Endothelial cell of umbilical vein (primary cell): ENCODE measurements at regions not wholly inside any gene's neighbourhood (a gene's known extent, or its start where the extent isn't known, plus 50 kb on each side); places are given as distances from the start of the nearest gene placed in this dataset.

ENCODE experiments used
- BruUV-seq: library from RNA; stranded (reverse); fragments of 400-500 nt; replicated peaks from 2 replicates; lab custom pipeline; 2021; lab: Mats Ljungman, UMichigan
- CTCF ChIA-PET: fragments of 300-600, 350-600 bp; sonication (Branson Sonifier 250); formaldehyde crosslinking; loops from one replicate; lab custom pipeline; 2021; ENCODE audit warnings: antibody characterized with exemption, inconsistent platforms; lab: Charles Lee
- POLR2A ChIA-PET: fragments of 300-600, 350-600 bp; sonication (Branson Sonifier 250); formaldehyde crosslinking; loops from one replicate; lab custom pipeline; 2021; ENCODE audit warnings: antibody characterized with exemption, inconsistent platforms; lab: Charles Lee
- DNase-seq: peaks from one replicate; pipeline ENCODE4 v3.0.0-alpha.2; 2011; ENCODE audit warnings: low read depth, low spot score
- FAIRE-seq: peaks from 2 replicates; lab custom pipeline; 2011; peaks lifted over from hg19 to GRCh38; lab: Jason Lieb, UNC
- H2AFZ ChIP-seq: 2 replicates; pipeline ENCODE4 v1.6.0; 2012; ENCODE audit warnings: low read depth, low read length, control low read depth, inconsistent platforms
- H3K27ac ChIP-seq: 2 replicates; pipeline ENCODE4 v1.5.1; 2011; ENCODE audit warnings: low read depth, mild to moderate bottlenecking, control low read depth, low read length, moderate library complexity; ENCODE audit not compliant: insufficient read depth
- H3K27me3 ChIP-seq, 2 experiments: 2 replicates each; pipeline versions ENCODE4 v1.6.0 to v1.6.1; 2011; ENCODE audit warnings: low read length in 2 of 2, mixed read lengths in 1 of 2; ENCODE audit not compliant: control insufficient read depth in 2 of 2, insufficient read depth in 2 of 2
- H3K36me3 ChIP-seq, 2 experiments: 2 replicates in 1 of 2; 3 replicates in 1 of 2; pipeline ENCODE4 v1.5.1; 2011; ENCODE audit warnings: low read length in 2 of 2, mild to moderate bottlenecking in 1 of 2, moderate library complexity in 1 of 2; ENCODE audit not compliant: control insufficient read depth in 2 of 2, insufficient read depth in 2 of 2; ENCODE audit errors: extremely low read depth in 1 of 2
- H3K4me1 ChIP-seq: 3 replicates; pipeline ENCODE4 v1.5.1; 2011; ENCODE audit warnings: mild to moderate bottlenecking, low read length; ENCODE audit not compliant: control insufficient read depth, insufficient read depth; ENCODE audit errors: extremely low read depth
- H3K4me2 ChIP-seq: 2 replicates; pipeline ENCODE4 v1.6.1; 2011; ENCODE audit warnings: low read length, control low read depth, mixed read lengths; ENCODE audit not compliant: insufficient read depth
- H3K4me3 ChIP-seq, 3 experiments: fragments of 200-600 bp in 1 of 3; sonication (generic), shearing (Covaris generic) in 1 of 3; replicated peaks in 1 of 3; 2 replicates each; pipeline ENCODE4 v1.5.1; 2011 to 2016; ENCODE audit warnings: control low read depth in 3 of 3, low read length in 3 of 3, mild to moderate bottlenecking in 2 of 3, inconsistent platforms in 1 of 3, low read depth in 1 of 3, moderate library complexity in 1 of 3; ENCODE audit not compliant: insufficient read depth in 1 of 3
- H3K79me2 ChIP-seq: 2 replicates; pipeline ENCODE4 v1.6.0; 2012; ENCODE audit warnings: low read length, inconsistent platforms; ENCODE audit not compliant: control insufficient read depth, insufficient read depth
- H3K9ac ChIP-seq: replicated peaks from 2 replicates; pipeline ENCODE3; 2011; ENCODE audit warnings: low read length, control low read depth; ENCODE audit not compliant: insufficient read depth; ENCODE audit errors: extremely low read depth
- H3K9me1 ChIP-seq: replicated peaks from 3 replicates; pipeline ENCODE4 v1.6.0; 2011; ENCODE audit warnings: mild to moderate bottlenecking, low read length; ENCODE audit not compliant: control insufficient read depth, insufficient read depth; ENCODE audit errors: extremely low read depth
- H3K9me3 ChIP-seq: replicated peaks from 2 replicates; pipeline ENCODE4 v1.5.1; 2012; ENCODE audit warnings: low read length, inconsistent platforms; ENCODE audit not compliant: control insufficient read depth, insufficient read depth
- H4K20me1 ChIP-seq: replicated peaks from 2 replicates; pipeline ENCODE3; 2011; ENCODE audit warnings: mild to moderate bottlenecking, low read length; ENCODE audit not compliant: control insufficient read depth, insufficient read depth; ENCODE audit errors: extremely low read depth
- CTCF ChIP-seq, 2 donors: IDR thresholded peaks; 1 replicate in 1 of 2; 2 replicates in 1 of 2; pipeline ENCODE4 v1.5.1; 2011; ENCODE audit warnings: low read length in 2 of 2, mild to moderate bottlenecking in 2 of 2, moderate library complexity in 2 of 2, control low read depth in 1 of 2, inconsistent platforms in 1 of 2, low read depth in 1 of 2; ENCODE audit not compliant: insufficient read depth in 1 of 2; ENCODE audit errors: extremely low read depth in 1 of 2
- EZH2 ChIP-seq: IDR thresholded peaks from 2 replicates; pipeline ENCODE4 v1.6.1; 2012; ENCODE audit warnings: borderline replicate concordance, low read depth, mild to moderate bottlenecking, moderate library complexity, low read length, inconsistent platforms; ENCODE audit not compliant: severe bottlenecking
- FOS ChIP-seq: IDR thresholded peaks from 2 replicates; pipeline ENCODE4 v1.6.1; 2011; ENCODE audit warnings: mild to moderate bottlenecking, low read length, moderate library complexity, borderline replicate concordance; ENCODE audit not compliant: insufficient read depth
- JUN ChIP-seq: IDR thresholded peaks from 2 replicates; pipeline ENCODE4 v1.6.1; 2011; ENCODE audit warnings: borderline replicate concordance, low read depth; ENCODE audit not compliant: insufficient read length, insufficient read depth
- MYC ChIP-seq: IDR thresholded peaks from one replicate; pipeline ENCODE4 v1.6.1; 2011; ENCODE audit warnings: mild to moderate bottlenecking, low read depth, low read length
- POLR2A ChIP-seq: IDR thresholded peaks from 2 replicates; pipeline ENCODE4 v1.6.1; 2012; ENCODE audit warnings: low read depth, mild to moderate bottlenecking, control low read depth, low read length
- POLR2AphosphoS5 ChIP-seq: IDR thresholded peaks from 2 replicates; pipeline ENCODE4 v1.6.1; 2012; ENCODE audit warnings: low read depth, mild to moderate bottlenecking, control low read depth, low read length, moderate library complexity; ENCODE audit not compliant: insufficient read depth
- dilution Hi-C: fragments of 300-500 bp; cut with MboI; formaldehyde crosslinking; loops from one replicate; pipeline ENCODE4 v1.15.0; 2019; ENCODE audit warnings: low sequenced_read_pairs; ENCODE audit not compliant: extremely low pct_ligation_motif_present
- intact Hi-C: fragments of 100-400 bp; cut with micrococcal nuclease; formaldehyde crosslinking; loops from one replicate; pipeline ENCODE4 v1.10.0; 2022

GRCh38 chr21:41048623-41049022, 119.3 kb upstream of the BACE2 start:
- no peak for DNase-seq
- no peaks in the 10 kb centered on the region for H4K20me1 ChIP-seq
- no peaks in the 10 kb centered on the region for H3K9me1 ChIP-seq
- no peak overlapping the region for H3K27ac ChIP-seq
- no peak for TF ChIP-seq FOS
- no peak for TF ChIP-seq CTCF (IDR thresholded peaks at IDR 0.05; ENCODE audit: extremely low read depth in 1 of 2, insufficient read depth in 1 of 2, low read depth in 1 of 2, low read length in 2 of 2)
- TF ChIP-seq EZH2, result no peak
- no peak for TF ChIP-seq JUN
- TF ChIP-seq POLR2A, result no peak
- TF ChIP-seq MYC, result no peak
- TF ChIP-seq POLR2AphosphoS5, result no peak
- H3K4me3 ChIP-seq, result no peak overlapping the region
- no peaks in the 10 kb centered on the region for H3K4me1 ChIP-seq
- H3K9ac ChIP-seq, result no peak overlapping the region
- no peak overlapping the region for H3K4me2 ChIP-seq
- no peak for FAIRE-seq
- no peaks in the 10 kb centered on the region for H3K36me3 ChIP-seq
- POLR2A ChIA-PET, result no interaction called here
- intact Hi-C loops (no loop called here), dilution Hi-C loops (no loop called here)
- H3K27me3 ChIP-seq, result no peaks in the 10 kb centered on the region
- CTCF ChIA-PET, result no interaction called here
- H3K79me2 ChIP-seq, result no peaks in the 10 kb centered on the region
- H2AFZ ChIP-seq, result no peak overlapping the region
- peaks cover 5% of the 10 kb centered on the region for H3K9me3 ChIP-seq
- no TSS peak for BruUV-seq
